ENCODE measurements at regions not wholly inside any gene's neighbourhood (a gene's known extent, or its start where the extent isn't known, plus 50 kb on each side); places are given as distances from the start of the nearest gene placed in this dataset.

GRCh38 chr17:72183194-72183685 is 62.4 kb downstream of the SOX9 start:
- TF ChIP-seq TSHZ2 (CRISPR knock-in tag; IDR thresholded peaks at IDR 0.05) (no peak), BACH2 (CRISPR knock-in tag; IDR thresholded peaks at IDR 0.05; ENCODE audit: borderline replicate concordance) (no peak), SNAI2 (CRISPR knock-in tag; IDR thresholded peaks at IDR 0.05) (no peak), ZFP3 (CRISPR knock-in tag; IDR thresholded peaks at IDR 0.05) (no peak), POU6F1 (CRISPR knock-in tag; IDR thresholded peaks at IDR 0.05; ENCODE audit: borderline replicate concordance, low read depth) (no peak), ZC3H10 (CRISPR knock-in tag; IDR thresholded peaks at IDR 0.05) (no peak), PATZ1 (CRISPR knock-in tag; IDR thresholded peaks at IDR 0.05; ENCODE audit: borderline replicate concordance) (no peak), ISL1 (CRISPR knock-in tag; IDR thresholded peaks at IDR 0.05) (no peak), PPARA (CRISPR knock-in tag; IDR thresholded peaks at IDR 0.05; ENCODE audit: borderline replicate concordance) (no peak), OSR1 (CRISPR knock-in tag; IDR thresholded peaks at IDR 0.05) (no peak), ZFP30 (CRISPR knock-in tag; IDR thresholded peaks at IDR 0.05) (no peak)
- ATAC-seq = no peak

- no peak for ATAC-seq
- TF ChIP-seq ZNF70 (CRISPR knock-in tag; IDR thresholded peaks at IDR 0.05) = no peak
These were observed 64.0 kb downstream of the SOX9 start for GRCh38 chr17:72184805-72185204.

- no peak for TF ChIP-seq ESRRG (CRISPR knock-in tag; IDR thresholded peaks at IDR 0.05)
- TF ChIP-seq POU6F1 (CRISPR knock-in tag; IDR thresholded peaks at IDR 0.05; ENCODE audit: borderline replicate concordance, low read depth) = no peak
- TF ChIP-seq ZNF70 (CRISPR knock-in tag; IDR thresholded peaks at IDR 0.05) = 0 out of 2 replicates have a peak, but pooled peaks have one; percentile 16
- ATAC-seq = no peak
These were observed 64.7 kb downstream of the SOX9 start for GRCh38 chr17:72185564-72185963.

- no peak for ATAC-seq
These were observed 66.7 kb downstream of the SOX9 start for GRCh38 chr17:72187556-72187955.

More at GRCh38 chr17:72187556-72187955, 66.7 kb downstream of the SOX9 start:
- TF ChIP-seq TOX (CRISPR knock-in tag; IDR thresholded peaks at IDR 0.05; ENCODE audit: borderline replicate concordance) (no peak), ZNF8 (CRISPR knock-in tag; IDR thresholded peaks at IDR 0.05) (no peak), ESRRG (CRISPR knock-in tag; IDR thresholded peaks at IDR 0.05) (no peak), ISL1 (CRISPR knock-in tag; IDR thresholded peaks at IDR 0.05) (no peak), CSDC2 (CRISPR knock-in tag; IDR thresholded peaks at IDR 0.05) (no peak), RARB (CRISPR knock-in tag; IDR thresholded peaks at IDR 0.05) (no peak), OSR1 (CRISPR knock-in tag; IDR thresholded peaks at IDR 0.05) (no peak), CSRNP3 (CRISPR knock-in tag; IDR thresholded peaks at IDR 0.05) (no peak)
